ENCODE measurements at regions not wholly inside any gene's neighbourhood (a gene's known extent, or its start where the extent isn't known, plus 50 kb on each side); places are given as distances from the start of the nearest gene placed in this dataset.

- Histone ChIP-seq H3K27me3 (ENCODE audit: control insufficient read depth, extremely low read depth, insufficient read depth, low read length) (no peaks in the 10 kb centered on the region), H3K4me3 (ENCODE audit: control insufficient read depth in 2 of 3, extremely low read depth in 1 of 3, insufficient read depth in 2 of 3, low read depth in 1 of 3, low read length in 3 of 3) (no peak overlapping the region), H3K4me2 (ENCODE audit: control insufficient read depth, extremely low read depth, insufficient read depth, low read depth, low read length) (no peak overlapping the region), H3K9me3 (ENCODE audit: control insufficient read depth, low read depth, low read length) (no peaks in the 10 kb centered on the region), H3K79me2 (ENCODE audit: control insufficient read depth, insufficient read depth, low read length) (no peaks in the 10 kb centered on the region), H2AFZ (ENCODE audit: control insufficient read depth, low read length) (no peak overlapping the region), H4K20me1 (ENCODE audit: control insufficient read depth, extremely low read depth, insufficient read depth, low read length) (no peaks in the 10 kb centered on the region), H3K36me3 (ENCODE audit: control insufficient read depth in 2 of 2, extremely low read depth in 1 of 2, insufficient read depth in 2 of 2, low read length in 2 of 2) (no peaks in the 10 kb centered on the region), H3K4me1 (ENCODE audit: control insufficient read depth, extremely low read depth, insufficient read depth, low read length) (no peaks in the 10 kb centered on the region), H3K9me1 (ENCODE audit: control insufficient read depth, extremely low read depth, insufficient read depth, low read length) (no peaks in the 10 kb centered on the region), H3K9ac (ENCODE audit: control insufficient read depth, extremely low read depth, insufficient read depth, low read length) (no peak overlapping the region), H3K27ac (ENCODE audit: control insufficient read depth, insufficient read depth, low read length) (no peak overlapping the region)
- no peak for FAIRE-seq
- dilution Hi-C loops (cut with MboI; ENCODE audit: extremely low pct_ligation_motif_present, low sequenced_read_pairs): no loop called here
- DNase-seq (ENCODE audit: low read depth, low spot score): no peak
- TF ChIP-seq CTCF (optimal IDR thresholded peaks at IDR 0.05 in 1 of 3, IDR thresholded peaks at IDR 0.05 in 1 of 3, conservative IDR thresholded peaks at IDR 0.05 in 1 of 3; ENCODE audit: extremely low read depth in 1 of 3, insufficient read depth in 2 of 3, low read length in 3 of 3) (no peak), EZH2 (IDR thresholded peaks at IDR 0.05; ENCODE audit: low read length) (no peak)
Observed at GRCh38 chr1:74858136-74858535, 125.2 kb downstream of the TYW3 start.

- no peak overlapping the region for H3K4me2 ChIP-seq (ENCODE audit: control insufficient read depth, extremely low read depth, insufficient read depth, low read depth, low read length)
- H2AFZ ChIP-seq (ENCODE audit: control insufficient read depth, low read length): no peak overlapping the region
- no peaks in the 10 kb centered on the region for H3K4me1 ChIP-seq (ENCODE audit: control insufficient read depth, extremely low read depth, insufficient read depth, low read length)
- H3K27ac ChIP-seq (ENCODE audit: control insufficient read depth, insufficient read depth, low read length): no peak overlapping the region
- DNase-seq (ENCODE audit: low read depth, low spot score): no peak
- H3K4me3 ChIP-seq (ENCODE audit: control insufficient read depth in 2 of 3, extremely low read depth in 1 of 3, insufficient read depth in 2 of 3, low read depth in 1 of 3, low read length in 3 of 3): no peak overlapping the region
- H3K79me2 ChIP-seq (ENCODE audit: control insufficient read depth, insufficient read depth, low read length): no peaks in the 10 kb centered on the region
- no peak overlapping the region for H3K9ac ChIP-seq (ENCODE audit: control insufficient read depth, extremely low read depth, insufficient read depth, low read length)
- dilution Hi-C loops (cut with MboI; ENCODE audit: extremely low pct_ligation_motif_present, low sequenced_read_pairs): no loop called here
- H3K9me3 ChIP-seq (ENCODE audit: control insufficient read depth, low read depth, low read length): no peaks in the 10 kb centered on the region
- no peaks in the 10 kb centered on the region for H3K27me3 ChIP-seq (ENCODE audit: control insufficient read depth, extremely low read depth, insufficient read depth, low read length)
- H3K36me3 ChIP-seq (ENCODE audit: control insufficient read depth in 2 of 2, extremely low read depth in 1 of 2, insufficient read depth in 2 of 2, low read length in 2 of 2): no peaks in the 10 kb centered on the region
- no peaks in the 10 kb centered on the region for H4K20me1 ChIP-seq (ENCODE audit: control insufficient read depth, extremely low read depth, insufficient read depth, low read length)
- TF ChIP-seq CTCF (optimal IDR thresholded peaks at IDR 0.05 in 1 of 3, IDR thresholded peaks at IDR 0.05 in 1 of 3, conservative IDR thresholded peaks at IDR 0.05 in 1 of 3; ENCODE audit: extremely low read depth in 1 of 3, insufficient read depth in 2 of 3, low read length in 3 of 3) (no peak), EZH2 (IDR thresholded peaks at IDR 0.05; ENCODE audit: low read length) (no peak)
- no peaks in the 10 kb centered on the region for H3K9me1 ChIP-seq (ENCODE audit: control insufficient read depth, extremely low read depth, insufficient read depth, low read length)
- FAIRE-seq: no peak
Observed at GRCh38 chr1:74861867-74862266, 128.9 kb downstream of the TYW3 start.
